ENCODE measurements at regions not wholly inside any gene's neighbourhood (a gene's known extent, or its start where the extent isn't known, plus 50 kb on each side); places are given as distances from the start of the nearest gene placed in this dataset.

GRCh38 chr4:24659241-24659961 is 75.0 kb upstream of the DHX15 start:
- Histone ChIP-seq H3K4me3 (no peak overlapping the region), H3K36me3 (no peaks in the 10 kb centered on the region), H3K27ac (replicated peaks) (no peak overlapping the region), H3K27me3 (ENCODE audit: low read depth) (peaks cover 5% of the 10 kb centered on the region), H3K9me3 (replicated peaks) (no peaks in the 10 kb centered on the region), H3K4me1 (no peaks in the 10 kb centered on the region)
- no peak for DNase-seq
- TF ChIP-seq, protein P1, sequence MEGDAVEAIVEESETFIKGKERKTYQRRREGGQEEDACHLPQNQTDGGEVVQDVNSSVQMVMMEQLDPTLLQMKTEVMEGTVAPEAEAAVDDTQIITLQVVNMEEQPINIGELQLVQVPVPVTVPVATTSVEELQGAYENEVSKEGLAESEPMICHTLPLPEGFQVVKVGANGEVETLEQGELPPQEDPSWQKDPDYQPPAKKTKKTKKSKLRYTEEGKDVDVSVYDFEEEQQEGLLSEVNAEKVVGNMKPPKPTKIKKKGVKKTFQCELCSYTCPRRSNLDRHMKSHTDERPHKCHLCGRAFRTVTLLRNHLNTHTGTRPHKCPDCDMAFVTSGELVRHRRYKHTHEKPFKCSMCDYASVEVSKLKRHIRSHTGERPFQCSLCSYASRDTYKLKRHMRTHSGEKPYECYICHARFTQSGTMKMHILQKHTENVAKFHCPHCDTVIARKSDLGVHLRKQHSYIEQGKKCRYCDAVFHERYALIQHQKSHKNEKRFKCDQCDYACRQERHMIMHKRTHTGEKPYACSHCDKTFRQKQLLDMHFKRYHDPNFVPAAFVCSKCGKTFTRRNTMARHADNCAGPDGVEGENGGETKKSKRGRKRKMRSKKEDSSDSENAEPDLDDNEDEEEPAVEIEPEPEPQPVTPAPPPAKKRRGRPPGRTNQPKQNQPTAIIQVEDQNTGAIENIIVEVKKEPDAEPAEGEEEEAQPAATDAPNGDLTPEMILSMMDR (IDR thresholded peaks at IDR 0.05; ENCODE audit: borderline replicate concordance), result no peak
- intact Hi-C loops (cut with micrococcal nuclease), result no loop called here

DNA sequence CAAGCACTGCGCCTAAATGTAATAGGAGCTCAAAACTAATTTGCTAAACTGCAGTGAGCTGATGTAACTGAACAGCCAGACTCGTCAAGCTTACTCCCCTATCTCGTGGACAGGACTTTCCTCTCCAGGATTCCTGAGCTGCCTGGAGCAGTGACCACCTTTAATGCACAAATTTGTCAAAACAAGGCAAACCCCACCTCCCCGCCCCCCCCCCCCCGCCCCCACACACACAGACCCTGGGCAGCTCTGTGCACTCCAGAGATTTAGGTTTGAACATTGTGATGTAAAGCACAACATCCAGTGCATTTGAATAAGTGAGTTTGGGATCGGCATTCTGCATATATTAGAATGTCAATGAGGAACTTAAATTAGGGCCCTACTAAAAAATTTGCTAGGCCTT is 77.7 kb upstream of the DHX15 start:
- peaks cover 16% of the 10 kb centered on the region for H3K27me3 ChIP-seq (ENCODE audit: low read depth)
- no peaks in the 10 kb centered on the region for H3K9me3 ChIP-seq (replicated peaks)
- H3K36me3 ChIP-seq, result no peaks in the 10 kb centered on the region
- intact Hi-C loops (cut with micrococcal nuclease), result loop anchor here (10.0 kb wide), 1 partner anchor 167 kb away; no protein-coding TSS in a partner anchor
- H3K27ac ChIP-seq (replicated peaks), result no peak overlapping the region
- DNase-seq, result no peak
- TF ChIP-seq, protein P1 (IDR thresholded peaks at IDR 0.05; ENCODE audit: borderline replicate concordance), result no peak
- no peak overlapping the region for H3K4me3 ChIP-seq
- H3K4me1 ChIP-seq, result no peaks in the 10 kb centered on the region

- H3K27ac ChIP-seq (replicated peaks), result no peak overlapping the region
- no peaks in the 10 kb centered on the region for H3K36me3 ChIP-seq
- TF ChIP-seq, protein P1 (IDR thresholded peaks at IDR 0.05; ENCODE audit: borderline replicate concordance), result no peak
- no peak for DNase-seq
- H3K9me3 ChIP-seq (replicated peaks), result no peaks in the 10 kb centered on the region
- no peak overlapping the region for H3K4me3 ChIP-seq
- intact Hi-C loops (cut with micrococcal nuclease), result loop anchor here (10.0 kb wide), 1 partner anchor 168 kb away; no protein-coding TSS in a partner anchor
- peaks cover 16% of the 10 kb centered on the region for H3K27me3 ChIP-seq (ENCODE audit: low read depth)
- H3K4me1 ChIP-seq, result no peaks in the 10 kb centered on the region
These were observed 78.2 kb upstream of the DHX15 start for GRCh38 chr4:24662542-24662941.

DNA sequence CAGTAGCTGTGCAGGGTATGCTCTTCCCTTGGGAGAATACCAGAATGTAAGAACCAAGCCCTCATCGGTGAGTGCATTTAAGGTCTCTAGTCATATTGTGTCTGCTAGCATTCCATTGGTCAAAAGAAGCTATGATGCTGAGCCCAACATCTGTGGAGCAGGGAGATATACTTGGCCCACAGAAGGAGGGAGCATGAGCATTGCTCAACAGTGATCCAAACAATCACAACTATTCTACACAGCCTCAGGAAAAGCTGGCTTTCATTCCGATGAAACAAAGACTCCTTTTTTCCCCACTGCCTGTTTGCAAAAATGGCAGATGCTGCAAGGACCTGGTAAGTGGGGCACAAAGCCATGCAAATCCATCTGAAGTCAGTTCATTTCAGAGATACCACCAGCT is 80.6 kb upstream of the DHX15 start:
- H3K9me3 ChIP-seq (replicated peaks), result no peaks in the 10 kb centered on the region
- TF ChIP-seq, protein P1 (IDR thresholded peaks at IDR 0.05; ENCODE audit: borderline replicate concordance), result no peak
- no peaks in the 10 kb centered on the region for H3K4me1 ChIP-seq
- H3K36me3 ChIP-seq, result no peaks in the 10 kb centered on the region
- H3K4me3 ChIP-seq, result no peak overlapping the region
- H3K27me3 ChIP-seq (ENCODE audit: low read depth), result peaks cover 16% of the 10 kb centered on the region
- intact Hi-C loops (cut with micrococcal nuclease), result loop anchor here (10.0 kb wide), 1 partner anchor 170 kb away; no protein-coding TSS in a partner anchor
- peak overlapping the region; percentile 63 for H3K27ac ChIP-seq (replicated peaks)
- no peak for DNase-seq

- no peaks in the 10 kb centered on the region for H3K9me3 ChIP-seq (replicated peaks)
These were observed 82.0 kb upstream of the DHX15 start for GRCh38 chr4:24666316-24666715.

More at GRCh38 chr4:24666316-24666715, 82.0 kb upstream of the DHX15 start:
- DNase-seq, result no peak
- TF ChIP-seq, protein P1 (IDR thresholded peaks at IDR 0.05; ENCODE audit: borderline replicate concordance), result no peak
- Histone ChIP-seq H3K36me3 (no peaks in the 10 kb centered on the region), H3K27me3 (ENCODE audit: low read depth) (peaks cover 14% of the 10 kb centered on the region), H3K4me3 (no peak overlapping the region), H3K27ac (replicated peaks) (no peak overlapping the region), H3K4me1 (no peaks in the 10 kb centered on the region)
- intact Hi-C loops (cut with micrococcal nuclease), result loop anchor here (10.0 kb wide), 1 partner anchor 172 kb away; no protein-coding TSS in a partner anchor
